ENCODE measurements at regions not wholly inside any gene's neighbourhood (a gene's known extent, or its start where the extent isn't known, plus 50 kb on each side); places are given as distances from the start of the nearest gene placed in this dataset.
A peak's percentile ranks its signal among the peaks of the same experiment; 100 is the strongest.

GRCh38 chr12:91922139-91922538, 223.5 kb downstream of the BTG1 start:
- no peak for DNase-seq

- DNase-seq = no peak
Observed at GRCh38 chr12:91921555-91921954, 224.1 kb downstream of the BTG1 start.

GRCh38 chr12:91920741-91921140, 224.9 kb downstream of the BTG1 start:
- DNase-seq = no peak

GRCh38 chr12:91920276-91920675, 225.4 kb downstream of the BTG1 start:
- no peak for DNase-seq

- DNase-seq = no peak
Observed at GRCh38 chr12:91918431-91918830, 227.2 kb downstream of the BTG1 start.

DNA sequence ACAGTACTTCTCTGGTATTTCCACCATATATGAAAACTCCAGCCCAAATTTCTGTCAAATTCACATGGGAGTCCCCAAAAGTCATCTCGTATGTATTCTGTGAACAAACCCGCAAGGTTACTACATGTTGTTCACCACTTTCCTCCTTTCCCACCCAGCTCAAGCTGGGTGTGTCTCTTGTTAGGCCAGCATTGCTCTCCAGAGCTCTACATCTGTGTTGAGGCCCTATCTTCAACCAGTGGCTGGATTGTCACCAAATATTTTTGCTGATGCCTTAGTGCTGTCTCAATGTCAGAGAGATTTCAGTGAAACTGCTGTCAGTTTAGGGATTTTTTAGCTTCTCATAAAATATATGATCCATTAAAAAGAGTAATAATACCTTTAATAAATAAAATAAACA, 230.9 kb downstream of the BTG1 start:
- DNase-seq = peak; percentile 27

DNA sequence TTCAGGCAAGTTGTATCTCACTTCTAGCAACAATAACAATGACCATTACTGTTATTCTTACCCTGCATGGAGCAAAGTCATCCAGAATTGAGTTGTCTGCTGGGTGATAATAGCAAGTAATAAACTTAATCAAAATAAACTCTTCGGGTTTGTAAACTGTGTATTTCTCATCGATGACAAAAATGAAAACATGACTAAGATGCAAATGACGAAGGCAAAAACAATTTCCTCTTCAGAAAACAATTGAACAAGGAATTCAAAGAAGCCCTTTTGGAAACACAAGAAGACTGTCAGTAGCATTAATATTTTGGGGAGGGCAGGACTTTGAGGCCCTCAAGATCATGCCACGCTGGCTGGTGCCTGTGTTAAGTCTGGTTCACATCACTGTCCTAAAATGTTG, 232.0 kb downstream of the BTG1 start:
- no peak for DNase-seq

DNA sequence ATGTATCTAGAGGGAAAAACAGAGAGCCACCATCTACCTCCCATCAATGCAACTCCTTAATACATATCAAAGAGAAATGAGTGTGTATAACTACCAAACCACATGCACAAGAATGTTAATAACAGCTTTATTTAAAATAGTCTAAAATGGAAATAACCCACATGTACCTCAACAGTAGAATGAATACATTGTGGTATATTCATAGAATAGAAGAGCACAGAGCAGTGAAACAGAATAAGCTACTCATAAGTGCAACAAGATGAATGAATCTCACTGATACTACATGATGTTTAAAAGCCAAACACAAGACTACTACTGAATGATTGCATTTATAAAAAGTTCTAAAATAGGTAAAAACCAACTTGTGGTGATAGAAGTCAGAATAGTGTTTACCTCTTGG, 232.5 kb downstream of the BTG1 start:
- DNase-seq = no peak

DNA sequence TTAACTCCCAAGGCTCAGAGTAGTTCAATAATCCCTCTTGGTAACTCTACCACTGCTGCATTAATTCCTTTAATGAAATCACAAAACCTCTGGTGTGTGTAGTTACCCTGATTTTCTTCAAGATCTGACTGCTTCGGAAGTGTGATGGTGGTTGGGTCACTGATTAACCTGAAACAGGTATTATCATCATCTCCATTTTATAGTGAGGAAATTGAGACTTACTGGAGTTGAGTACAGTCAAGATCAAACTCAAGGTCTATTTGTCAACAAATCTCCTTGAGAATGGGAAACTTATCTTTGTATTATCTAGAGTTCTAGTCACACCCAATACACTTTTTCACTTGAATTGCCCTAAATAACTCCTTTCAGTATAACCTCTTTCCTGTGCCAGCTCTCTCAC, 233.5 kb downstream of the BTG1 start:
- DNase-seq = no peak

DNA sequence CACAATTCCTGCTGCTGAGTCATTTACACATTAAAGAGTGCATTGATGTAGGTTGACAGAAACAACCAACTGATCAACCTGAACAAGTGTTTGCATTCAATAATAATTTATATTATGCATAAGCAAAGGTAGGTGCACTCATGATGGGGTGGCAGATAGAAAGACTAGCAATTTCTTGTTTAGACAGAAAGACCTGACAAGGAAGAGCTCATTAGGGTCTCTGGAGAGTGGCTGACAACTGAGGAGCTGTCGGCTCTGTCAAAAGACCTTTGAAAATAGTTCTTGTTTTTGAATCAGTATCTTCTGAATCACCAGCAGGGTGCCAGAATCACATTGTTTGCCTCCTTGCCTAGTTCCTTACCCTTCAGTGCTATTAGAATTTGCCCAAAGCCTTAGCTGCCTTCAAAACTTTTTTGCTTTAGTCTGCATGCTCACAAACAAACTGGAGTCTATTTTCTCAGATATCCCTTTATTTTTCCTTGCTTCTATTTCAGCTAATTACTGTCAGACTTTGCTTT, 234.7 kb downstream of the BTG1 start:
- no peak for DNase-seq

GRCh38 chr12:91902860-91903683, 242.6 kb downstream of the BTG1 start:
- DNase-seq = no peak

DNA sequence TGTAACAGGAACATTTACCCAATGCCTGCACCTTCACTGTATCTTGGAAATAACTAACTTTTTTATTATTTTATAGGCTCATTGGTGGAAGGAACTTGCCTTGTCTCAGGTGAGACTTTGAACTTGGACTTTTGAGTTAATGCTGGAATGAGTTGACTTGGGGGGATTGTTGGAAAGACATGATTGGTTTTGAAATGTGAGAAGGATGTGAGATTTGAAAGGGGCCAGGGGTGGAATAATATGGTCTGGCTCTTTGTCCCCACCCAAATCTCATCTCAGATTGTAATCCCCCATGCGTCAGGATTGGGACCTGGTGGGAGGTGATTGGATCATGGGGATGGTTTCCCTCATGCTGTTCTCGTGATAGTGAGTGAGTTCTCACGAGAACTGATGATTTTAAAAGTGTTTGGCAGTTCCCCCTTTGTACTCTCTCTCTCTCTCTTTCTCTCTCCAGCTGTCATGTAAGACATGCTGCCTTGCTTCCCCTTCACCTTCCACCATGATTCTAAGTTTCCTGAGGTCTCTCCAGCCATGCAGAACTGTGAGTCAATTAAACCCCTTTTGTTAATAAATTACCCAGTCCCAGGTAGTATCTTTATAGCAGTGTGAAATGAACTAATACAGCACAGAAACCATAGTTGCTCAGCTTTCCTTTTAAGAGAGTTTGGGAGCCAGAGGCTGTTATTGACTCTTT, 244.1 kb downstream of the BTG1 start:
- DNase-seq = no peak

GRCh38 chr12:91900971-91901370, 244.7 kb downstream of the BTG1 start:
- peak; percentile 31 for DNase-seq

- DNase-seq = no peak
Observed at GRCh38 chr12:91899056-91899455, 246.6 kb downstream of the BTG1 start.

- DNase-seq = no peak
Observed at GRCh38 chr12:91897025-91897515, 248.6 kb downstream of the BTG1 start.

DNA sequence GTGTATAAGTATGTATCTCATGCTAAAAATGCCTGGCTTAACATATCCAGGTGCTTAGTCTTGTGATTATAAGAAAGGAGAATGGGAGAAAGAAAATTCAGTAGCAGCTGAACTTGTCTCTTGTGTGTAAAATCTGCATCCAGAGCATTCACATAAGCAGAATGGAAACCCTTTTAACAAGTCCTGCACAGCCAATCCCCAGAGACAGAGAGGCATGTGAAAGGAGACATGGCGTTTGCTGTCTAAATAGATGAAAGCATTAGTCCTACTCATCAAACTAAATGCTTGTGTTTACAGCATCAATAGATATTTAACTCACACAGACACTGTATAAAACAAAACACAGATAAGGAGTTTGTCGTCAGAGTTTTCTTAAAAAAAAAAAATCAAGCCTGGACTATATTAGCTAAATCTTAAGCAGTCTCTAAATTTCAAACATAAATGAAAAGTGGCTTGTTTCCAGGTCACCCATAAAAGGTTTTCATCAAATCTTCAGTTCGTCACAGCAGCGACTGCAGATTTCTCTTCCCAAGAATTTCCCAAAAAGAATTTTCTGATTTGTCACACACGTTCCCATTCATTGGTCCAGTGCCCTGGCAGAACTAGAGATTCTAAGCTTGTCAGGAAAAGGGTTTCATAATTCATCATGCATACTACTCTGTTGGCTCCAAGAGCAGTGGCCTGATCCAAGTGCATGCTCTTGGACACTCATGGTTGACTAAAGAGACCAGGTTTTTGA, 249.2 kb downstream of the BTG1 start:
- peak; percentile 92 for DNase-seq

- no peak for DNase-seq
Observed at GRCh38 chr12:91894911-91895310, 250.7 kb downstream of the BTG1 start.

- no peak for DNase-seq
Observed at GRCh38 chr12:91893476-91893875, 252.2 kb downstream of the BTG1 start.

- DNase-seq = peak; percentile 6
Observed at GRCh38 chr12:91892081-91892855, 253.4 kb downstream of the BTG1 start.

DNA sequence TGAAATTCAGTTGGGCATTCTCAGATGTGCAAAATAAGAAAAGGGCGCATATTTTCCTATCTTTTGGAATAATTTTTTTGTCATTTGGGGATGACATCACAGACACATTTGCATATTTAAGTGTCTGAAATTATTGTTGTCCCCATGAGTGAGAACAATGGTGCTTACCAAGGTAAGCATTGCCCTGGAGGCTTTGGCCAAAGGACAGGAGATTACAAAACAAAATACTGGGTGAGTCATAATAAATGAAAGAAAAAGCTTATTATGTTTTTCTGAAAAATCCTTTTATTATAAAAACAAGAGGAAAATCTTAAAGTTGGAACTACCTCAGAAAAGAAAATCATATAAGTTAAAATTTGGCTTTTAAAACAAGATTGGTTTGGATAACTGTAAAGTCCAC, 254.9 kb downstream of the BTG1 start:
- no peak for DNase-seq

- DNase-seq = peak; percentile 52
Observed at GRCh38 chr12:91889910-91890309, 255.7 kb downstream of the BTG1 start.

- no peak for DNase-seq
Observed at GRCh38 chr12:91889059-91889458, 256.6 kb downstream of the BTG1 start.
